ENCODE measurements at regions not wholly inside any gene's neighbourhood (a gene's known extent, or its start where the extent isn't known, plus 50 kb on each side); places are given as distances from the start of the nearest gene placed in this dataset.

- ATAC-seq (ENCODE audit: low read depth) (no peak), DNase-seq (no peak)
- TF ChIP-seq CTCF (IDR thresholded peaks at IDR 0.05): no peak
- Mint-ChIP-seq H3K9me3 (no peaks in the 10 kb centered on the region), H3K4me1 (no peaks in the 10 kb centered on the region), H3K27me3 (no peaks in the 10 kb centered on the region), H3K36me3 (ENCODE audit: low read depth) (no peaks in the 10 kb centered on the region), H3K27ac (no peak overlapping the region), H3K4me3 (no peak overlapping the region)
- ChIA-PET CTCF (no interaction called here), POLR2A (no interaction called here)
- intact Hi-C loops (cut with micrococcal nuclease): no loop called here
These were observed 173.0 kb upstream of the GOT2 start for GRCh38 chr16:58906981-58907715.

GRCh38 chr16:58904291-58904690 lies 170.2 kb upstream of the GOT2 start:
- no peaks in the 10 kb centered on the region for H3K36me3 Mint-ChIP-seq (ENCODE audit: low read depth)
- ChIA-PET CTCF (no interaction called here), POLR2A (no interaction called here)
- intact Hi-C loops (cut with micrococcal nuclease): no loop called here
- no peak overlapping the region for H3K27ac Mint-ChIP-seq
- no peak overlapping the region for H3K4me3 Mint-ChIP-seq
- no peak for TF ChIP-seq CTCF (IDR thresholded peaks at IDR 0.05)
- H3K4me1 Mint-ChIP-seq: no peaks in the 10 kb centered on the region
- peaks cover 5% of the 10 kb centered on the region for H3K9me3 Mint-ChIP-seq
- DNase-seq: no peak
- H3K27me3 Mint-ChIP-seq: no peaks in the 10 kb centered on the region
- no peak for ATAC-seq (ENCODE audit: low read depth)

- DNase-seq (no peak), ATAC-seq (ENCODE audit: low read depth) (no peak)
- no peaks in the 10 kb centered on the region for H3K4me1 Mint-ChIP-seq
- H3K9me3 Mint-ChIP-seq: peaks cover 5% of the 10 kb centered on the region
- intact Hi-C loops (cut with micrococcal nuclease): no loop called here
- H3K36me3 Mint-ChIP-seq (ENCODE audit: low read depth): no peaks in the 10 kb centered on the region
- H3K27ac Mint-ChIP-seq: no peak overlapping the region
- POLR2A ChIA-PET: no interaction called here
- no peaks in the 10 kb centered on the region for H3K27me3 Mint-ChIP-seq
- no peak for TF ChIP-seq CTCF (IDR thresholded peaks at IDR 0.05)
- CTCF ChIA-PET: no interaction called here
- no peak overlapping the region for H3K4me3 Mint-ChIP-seq
These were observed 155.4 kb upstream of the GOT2 start for GRCh38 chr16:58889516-58889915.

GRCh38 chr16:58885528-58886170 lies 151.5 kb upstream of the GOT2 start:
- intact Hi-C loops (cut with micrococcal nuclease): no loop called here
- Mint-ChIP-seq H3K36me3 (ENCODE audit: low read depth) (no peaks in the 10 kb centered on the region), H3K9me3 (peaks cover 2% of the 10 kb centered on the region), H3K4me1 (peaks cover 10% of the 10 kb centered on the region), H3K27me3 (no peaks in the 10 kb centered on the region), H3K27ac (no peak overlapping the region), H3K4me3 (no peak overlapping the region)
- ChIA-PET POLR2A (no interaction called here), CTCF (no interaction called here)
- TF ChIP-seq CTCF (IDR thresholded peaks at IDR 0.05): no peak
- ATAC-seq (ENCODE audit: low read depth): no peak
- no peak for DNase-seq

DNA sequence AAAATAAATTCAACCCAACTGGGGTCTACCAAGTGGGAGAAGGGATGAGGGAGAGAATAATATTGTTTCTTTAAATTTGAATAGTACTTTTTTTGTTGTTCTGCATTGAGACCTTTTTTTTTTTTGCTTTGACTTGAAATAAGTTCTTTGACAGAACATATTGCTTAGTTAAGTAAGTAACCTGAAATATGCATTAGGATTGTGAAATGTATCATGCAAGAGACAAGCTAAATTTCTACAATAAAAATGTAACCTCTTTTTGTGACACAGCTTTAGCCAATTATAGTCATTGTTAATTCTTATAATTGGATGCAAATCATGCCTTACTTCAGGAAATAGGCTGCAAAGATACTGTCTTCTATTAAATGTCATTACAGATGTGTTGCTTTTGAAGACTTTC lies 150.0 kb upstream of the GOT2 start:
- no peaks in the 10 kb centered on the region for H3K36me3 Mint-ChIP-seq (ENCODE audit: low read depth)
- DNase-seq: no peak
- peaks cover 3% of the 10 kb centered on the region for H3K27me3 Mint-ChIP-seq
- no peak overlapping the region for H3K27ac Mint-ChIP-seq
- intact Hi-C loops (cut with micrococcal nuclease): no loop called here
- no peak for TF ChIP-seq CTCF (IDR thresholded peaks at IDR 0.05)
- peaks cover 2% of the 10 kb centered on the region for H3K9me3 Mint-ChIP-seq
- no peak for ATAC-seq (ENCODE audit: low read depth)
- peaks cover 10% of the 10 kb centered on the region for H3K4me1 Mint-ChIP-seq
- CTCF ChIA-PET: no interaction called here
- no peak overlapping the region for H3K4me3 Mint-ChIP-seq
- POLR2A ChIA-PET: no interaction called here
